ENCODE measurements at regions not wholly inside any gene's neighbourhood (a gene's known extent, or its start where the extent isn't known, plus 50 kb on each side); places are given as distances from the start of the nearest gene placed in this dataset.

GRCh38 chr1:98426092-98426491, 235.4 kb upstream of the SNX7 start:
- TF ChIP-seq, protein P1, sequence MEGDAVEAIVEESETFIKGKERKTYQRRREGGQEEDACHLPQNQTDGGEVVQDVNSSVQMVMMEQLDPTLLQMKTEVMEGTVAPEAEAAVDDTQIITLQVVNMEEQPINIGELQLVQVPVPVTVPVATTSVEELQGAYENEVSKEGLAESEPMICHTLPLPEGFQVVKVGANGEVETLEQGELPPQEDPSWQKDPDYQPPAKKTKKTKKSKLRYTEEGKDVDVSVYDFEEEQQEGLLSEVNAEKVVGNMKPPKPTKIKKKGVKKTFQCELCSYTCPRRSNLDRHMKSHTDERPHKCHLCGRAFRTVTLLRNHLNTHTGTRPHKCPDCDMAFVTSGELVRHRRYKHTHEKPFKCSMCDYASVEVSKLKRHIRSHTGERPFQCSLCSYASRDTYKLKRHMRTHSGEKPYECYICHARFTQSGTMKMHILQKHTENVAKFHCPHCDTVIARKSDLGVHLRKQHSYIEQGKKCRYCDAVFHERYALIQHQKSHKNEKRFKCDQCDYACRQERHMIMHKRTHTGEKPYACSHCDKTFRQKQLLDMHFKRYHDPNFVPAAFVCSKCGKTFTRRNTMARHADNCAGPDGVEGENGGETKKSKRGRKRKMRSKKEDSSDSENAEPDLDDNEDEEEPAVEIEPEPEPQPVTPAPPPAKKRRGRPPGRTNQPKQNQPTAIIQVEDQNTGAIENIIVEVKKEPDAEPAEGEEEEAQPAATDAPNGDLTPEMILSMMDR (IDR thresholded peaks at IDR 0.05), result no peak
- no peak for TF ChIP-seq POLR2A (IDR thresholded peaks at IDR 0.05)

Measured in adrenal gland (tissue), 5 donors.